H1 (cell line): ENCODE measurements at regions not wholly inside any gene's neighbourhood (a gene's known extent, or its start where the extent isn't known, plus 50 kb on each side); places are given as distances from the start of the nearest gene placed in this dataset.

Source experiments
- CTCF ChIA-PET: fragments of 300-600 bp; sonication (Branson Sonifier 250); formaldehyde crosslinking; loops from one replicate; lab custom pipeline; 2021; ENCODE audit not compliant: partially characterized antibody; lab: Charles Lee
- POLR2A ChIA-PET: fragments of 300-600 bp; sonication (Branson Sonifier 250); formaldehyde crosslinking; loops from one replicate; lab custom pipeline; 2021; ENCODE audit warnings: inconsistent platforms; ENCODE audit not compliant: partially characterized antibody; lab: Charles Lee
- DNase-seq, 2 experiments: peaks; one replicate each; pipeline versions ENCODE4 v3.0.0 to v3.0.0-alpha.2; 2010 to 2022; ENCODE audit warnings: low spot score in 2 of 2, low read depth in 1 of 2, mixed read lengths in 1 of 2
- FAIRE-seq: peaks from 2 replicates; lab custom pipeline; 2011; peaks lifted over from hg19 to GRCh38; lab: Jason Lieb, UNC
- H2AFZ ChIP-seq: 2 replicates; pipeline ENCODE4 v1.8.1; 2012; ENCODE audit warnings: low read length, inconsistent platforms
- H2AK5ac ChIP-seq: 2 replicates; pipeline ENCODE4 v1.6.1; 2013; ENCODE audit warnings: low read depth, low read length
- H2BK120ac ChIP-seq: replicated peaks from 2 replicates; pipeline ENCODE3; 2013; ENCODE audit warnings: low read depth, low read length, inconsistent platforms
- H2BK12ac ChIP-seq: 2 replicates; pipeline ENCODE4 v1.6.1; 2013; ENCODE audit warnings: low read depth, low read length
- H2BK15ac ChIP-seq: 2 replicates; pipeline ENCODE4 v1.6.1; 2013; ENCODE audit warnings: low read length
- H2BK20ac ChIP-seq: 2 replicates; pipeline ENCODE4 v1.6.1; 2013; ENCODE audit warnings: low read length
- H2BK5ac ChIP-seq: 2 replicates; pipeline ENCODE4 v1.6.1; 2013; ENCODE audit warnings: low read depth, low read length
- H3K14ac ChIP-seq: 2 replicates; pipeline ENCODE4 v1.6.1; 2013; ENCODE audit warnings: inconsistent platforms; ENCODE audit not compliant: insufficient read length
- H3K18ac ChIP-seq: 2 replicates; pipeline ENCODE4 v1.6.1; 2013; ENCODE audit warnings: low read length; ENCODE audit errors: extremely low read depth
- H3K23ac ChIP-seq: 2 replicates; pipeline ENCODE4 v1.6.1; 2013; ENCODE audit warnings: inconsistent platforms; ENCODE audit not compliant: insufficient read length
- H3K23me2 ChIP-seq: 2 replicates; pipeline ENCODE4 v1.6.1; 2013; ENCODE audit warnings: low read depth, low read length
- H3K27ac ChIP-seq: 2 replicates; pipeline ENCODE4 v1.6.1; 2011; ENCODE audit warnings: low read depth, low read length, inconsistent platforms
- H3K27me3 ChIP-seq, 4 experiments: replicated peaks in 1 of 4; 1 replicate in 1 of 4; 2 replicates in 3 of 4; pipeline versions ENCODE4 v1.6.1 to v1.8.1; 2011 to 2013; ENCODE audit warnings: low read length in 3 of 4, mild to moderate bottlenecking in 3 of 4, inconsistent platforms in 2 of 4, mixed read lengths in 2 of 4, moderate library complexity in 1 of 4; ENCODE audit not compliant: control insufficient read depth in 3 of 4, insufficient read depth in 3 of 4; ENCODE audit errors: extremely low read depth in 1 of 4
- H3K36me3 ChIP-seq, 4 experiments: 2 replicates each; pipeline versions ENCODE4 v1.6.1 to v1.8.1; 2011 to 2013; ENCODE audit warnings: mild to moderate bottlenecking in 4 of 4, low read length in 3 of 4, moderate library complexity in 2 of 4, control low read depth in 1 of 4, inconsistent platforms in 1 of 4; ENCODE audit not compliant: insufficient read depth in 4 of 4, control insufficient read depth in 2 of 4
- H3K4ac ChIP-seq: replicated peaks from 2 replicates; pipeline ENCODE3; 2013; ENCODE audit warnings: low read length, low read depth, mixed read lengths, inconsistent platforms; ENCODE audit not compliant: insufficient read length
- H3K4me1 ChIP-seq, 4 experiments: replicated peaks in 1 of 4; 1 replicate in 1 of 4; 2 replicates in 3 of 4; pipeline versions ENCODE4 v1.6.1 to v1.8.1; 2011 to 2013; ENCODE audit warnings: low read length in 3 of 4, inconsistent platforms in 2 of 4, mixed read lengths in 1 of 4; ENCODE audit not compliant: insufficient read depth in 4 of 4, control insufficient read depth in 3 of 4
- H3K4me2 ChIP-seq, 2 experiments: 2 replicates each; pipeline versions ENCODE4 v1.6.1 to v1.8.1; 2011 to 2013; ENCODE audit warnings: low read depth in 2 of 2, low read length in 2 of 2, control low read depth in 1 of 2, inconsistent platforms in 1 of 2, mild to moderate bottlenecking in 1 of 2; ENCODE audit not compliant: insufficient read depth in 1 of 2
- H3K4me3 ChIP-seq, 4 experiments: fragments of 200-600, 300-600 bp in 1 of 4; sonication (generic), shearing (Covaris generic), sonication (Bioruptor Twin) in 1 of 4; 2 replicates each; pipeline versions ENCODE4 v1.5.1 to v1.8.1; 2011 to 2016; ENCODE audit warnings: low read length in 4 of 4, low read depth in 3 of 4, control low read depth in 2 of 4, inconsistent platforms in 2 of 4, mild to moderate bottlenecking in 2 of 4, mixed read lengths in 1 of 4, moderate library complexity in 1 of 4; ENCODE audit not compliant: insufficient read depth in 2 of 4; ENCODE audit errors: extremely low read depth in 1 of 4
- H3K56ac ChIP-seq: replicated peaks from 2 replicates; pipeline ENCODE3; 2013; ENCODE audit warnings: low read depth, mild to moderate bottlenecking, mixed read lengths, low read length, inconsistent platforms; ENCODE audit not compliant: insufficient read length
- H3K79me1 ChIP-seq: 2 replicates; pipeline ENCODE4 v1.6.1; 2013; ENCODE audit warnings: low read depth, low read length, control low read depth
- H3K79me2 ChIP-seq, 2 experiments: 2 replicates each; pipeline versions ENCODE4 v1.6.1 to v1.8.1; 2012 to 2013; ENCODE audit warnings: low read length in 2 of 2, mild to moderate bottlenecking in 2 of 2, inconsistent platforms in 1 of 2; ENCODE audit not compliant: insufficient read depth in 2 of 2, control insufficient read depth in 1 of 2
- H3K9ac ChIP-seq, 4 experiments: replicated peaks in 1 of 4; 1 replicate in 1 of 4; 2 replicates in 3 of 4; pipeline versions ENCODE4 v1.6.1 to v1.8.1; 2011 to 2013; ENCODE audit warnings: low read depth in 3 of 4, low read length in 3 of 4, control low read depth in 2 of 4, mild to moderate bottlenecking in 2 of 4, moderate library complexity in 2 of 4, inconsistent platforms in 1 of 4; ENCODE audit errors: extremely low read depth in 1 of 4
- H3K9me3 ChIP-seq, 2 experiments: 2 replicates each; pipeline versions ENCODE4 v1.6.1 to v1.8.1; 2012 to 2013; ENCODE audit warnings: mild to moderate bottlenecking in 2 of 2, moderate library complexity in 2 of 2, control low read depth in 1 of 2, inconsistent platforms in 1 of 2, low read depth in 1 of 2, low read length in 1 of 2, mixed read lengths in 1 of 2; ENCODE audit not compliant: insufficient read depth in 2 of 2
- H4K20me1 ChIP-seq, 2 experiments: replicated peaks in 1 of 2; 2 replicates each; pipeline versions ENCODE3 to v1.8.1; 2011 to 2013; ENCODE audit warnings: inconsistent platforms in 2 of 2, low read length in 2 of 2, mild to moderate bottlenecking in 1 of 2; ENCODE audit not compliant: insufficient read depth in 2 of 2, control insufficient read depth in 1 of 2
- H4K5ac ChIP-seq: 2 replicates; pipeline ENCODE4 v1.6.1; 2013; ENCODE audit warnings: low read length, low read depth, mixed read lengths, inconsistent platforms; ENCODE audit not compliant: insufficient read length
- H4K8ac ChIP-seq: 2 replicates; pipeline ENCODE4 v1.8.0; 2013; ENCODE audit warnings: mild to moderate bottlenecking, moderate library complexity, low read length, inconsistent platforms; ENCODE audit not compliant: insufficient read depth; ENCODE audit errors: extremely low read depth
- H4K91ac ChIP-seq: replicated peaks from 2 replicates; pipeline ENCODE3; 2013; ENCODE audit warnings: low read length, mixed read lengths, inconsistent platforms; ENCODE audit not compliant: insufficient read length
- CEBPB ChIP-seq: IDR thresholded peaks from 2 replicates; pipeline ENCODE4 v1.6.1; 2012; ENCODE audit warnings: low read depth, low read length
- PHF8 ChIP-seq: fragments of 200-600 bp; sonication (generic); conservative IDR thresholded peaks from 2 replicates; pipeline ENCODE4 v1.7.1; 2012; ENCODE audit warnings: low read depth, mild to moderate bottlenecking, inconsistent platforms, low read length, moderate library complexity
- SP2 ChIP-seq: IDR thresholded peaks from 2 replicates; pipeline ENCODE4 v1.6.1; 2012; ENCODE audit warnings: mild to moderate bottlenecking, low read length, inconsistent platforms
- TAF1 ChIP-seq: IDR thresholded peaks from 2 replicates; pipeline ENCODE4 v1.6.1; 2011; ENCODE audit warnings: mild to moderate bottlenecking, low read depth, low read length
- TEAD4 ChIP-seq: IDR thresholded peaks from 2 replicates; pipeline ENCODE4 v1.6.1; 2012; ENCODE audit warnings: low read depth, low read length, inconsistent platforms, mixed read lengths
- whole genome bisulfite sequencing, 2 experiments: shearing (Covaris generic) in 1 of 2; methylation state at CpG; one replicate each; pipeline versions ENCODE4 v1.1.6 to v1.1.7; 2013 to 2015; ENCODE audit warnings: low lambda C conversion rate in 2 of 2, mixed read lengths in 2 of 2, inconsistent platforms in 1 of 2, low coverage in 1 of 2, missing lambda C conversion rate in 1 of 2; ENCODE audit not compliant: insufficient replicate concordance in 2 of 2, insufficient coverage in 1 of 2, insufficient read length in 1 of 2; ENCODE audit errors: extremely low coverage in 1 of 2, missing lambda C conversion rate in 1 of 2; 5-methylcytosine and 5-hydroxymethylcytosine counted together

DNA sequence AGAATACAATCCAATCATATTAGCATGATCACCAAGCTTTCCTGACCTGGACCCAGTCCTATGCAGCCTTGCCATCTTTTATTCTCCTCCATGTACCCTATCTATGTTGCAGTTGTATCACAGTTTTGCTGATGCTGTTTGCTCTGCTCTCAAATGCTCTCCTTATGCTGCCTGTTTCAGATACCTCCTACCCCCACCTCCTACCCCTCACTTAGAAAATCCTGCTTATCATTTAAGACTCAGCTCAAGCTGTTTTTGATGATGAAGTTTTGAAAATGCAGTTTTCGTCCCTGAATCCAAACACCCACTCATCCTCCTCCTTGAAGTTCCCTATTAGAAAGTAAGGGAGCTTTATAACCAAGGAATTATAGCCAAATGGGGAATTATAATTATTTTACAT is 457.4 kb upstream of the ATP2B1 start:
- CTCF ChIA-PET = interaction anchor here (0.6 to 1.8 kb wide), 5 partner anchors 13 to 900 kb away, joined by 3 to 5 read pairs (median 4); no protein-coding TSS in a partner anchor
- no peak for FAIRE-seq
- H3K79me1 ChIP-seq = no peaks in the 10 kb centered on the region

More for the DNA sequence above, 457.4 kb upstream of the ATP2B1 start:
- peaks cover 0 to 3% (median 0%) of the 10 kb centered on the region in 4 experiments; a peak in 1 of 7 replicates for H3K4me1 ChIP-seq
- no peak overlapping the region for H2AK5ac ChIP-seq
- H3K79me2 ChIP-seq = no peaks in the 10 kb centered on the region
- no peaks in the 10 kb centered on the region for H3K23me2 ChIP-seq
- no peak overlapping the region for H3K4ac ChIP-seq
- no peak overlapping the region for H2BK5ac ChIP-seq
- H3K4me3 ChIP-seq = no peak overlapping the region
- H3K4me2 ChIP-seq = no peak overlapping the region
- H3K23ac ChIP-seq = no peak overlapping the region
- peaks cover 5 to 8% of the 10 kb centered on the region in 2 experiments; a peak in 1 of 4 replicates for H3K9me3 ChIP-seq
- H3K9ac ChIP-seq = no peak overlapping the region
- H2BK15ac ChIP-seq = no peak overlapping the region
- DNase-seq = no peak
- H4K91ac ChIP-seq = no peak overlapping the region
- no peak overlapping the region for H3K56ac ChIP-seq
- H3K27me3 ChIP-seq = no peaks in the 10 kb centered on the region
- H2AFZ ChIP-seq = no peak overlapping the region
- 83% methylated on average over 1 of the region's 1 CpG; no CpG with 5 or more reads in 1 of the 2 experiments for WGBS, 2 experiments
- H3K27ac ChIP-seq = no peak overlapping the region
- H4K20me1 ChIP-seq = no peaks in the 10 kb centered on the region
- POLR2A ChIA-PET = no interaction called here
- H3K36me3 ChIP-seq = no peaks in the 10 kb centered on the region
- no peak overlapping the region for H3K14ac ChIP-seq
- TF ChIP-seq TAF1 (no peak), TEAD4 (no peak), CEBPB (no peak), PHF8 (no peak), SP2 (no peak)
- no peak overlapping the region for H4K5ac ChIP-seq
- no peak overlapping the region for H2BK20ac ChIP-seq
- H3K18ac ChIP-seq = no peak overlapping the region
- no peak overlapping the region for H2BK12ac ChIP-seq
- no peak overlapping the region for H2BK120ac ChIP-seq
- no peak overlapping the region for H4K8ac ChIP-seq
